Panc1 (cell line): ENCODE measurements at regions not wholly inside any gene's neighbourhood (a gene's known extent, or its start where the extent isn't known, plus 50 kb on each side); places are given as distances from the start of the nearest gene placed in this dataset.

Source experiments
- ATAC-seq: fragments of 200-7000 bp; cut with Tn5 transposase; 2 replicates; pipeline ENCODE4 v1.9.1; 2020; ENCODE audit warnings: mild to moderate bottlenecking, moderate library complexity
- BruUV-seq: library from RNA; stranded (reverse); fragments of 400-500 nt; replicated peaks from 2 replicates; lab custom pipeline; 2021; lab: Mats Ljungman, UMichigan
- CTCF ChIA-PET: fragments of 300-600 bp; sonication (Branson Sonifier 250); formaldehyde crosslinking; loops from one replicate; lab custom pipeline; 2022; ENCODE audit warnings: antibody characterized with exemption; lab: Charles Lee
- POLR2A ChIA-PET: fragments of 300-600 bp; sonication (Branson Sonifier 250); formaldehyde crosslinking; loops from one replicate; lab custom pipeline; 2022; ENCODE audit warnings: antibody characterized with exemption; lab: Charles Lee
- DNase-seq: peaks from one replicate; pipeline ENCODE4 v3.0.0-alpha.2; 2010; ENCODE audit warnings: low read depth, low spot score
- H3K27ac ChIP-seq: 2 replicates; pipeline ENCODE4 v1.5.1; 2011; ENCODE audit warnings: mild to moderate bottlenecking, low read length, inconsistent platforms
- H3K27me3 ChIP-seq: fragments of 200-500 bp; sonication (Bioruptor generic); 2 replicates; pipeline ENCODE4 v1.6.0; 2014; ENCODE audit warnings: low read length, inconsistent platforms; ENCODE audit not compliant: control insufficient read depth, insufficient read depth
- H3K36me3 ChIP-seq: fragments of 200-500 bp; sonication (Bioruptor generic); 2 replicates; pipeline ENCODE4 v1.5.1; 2014; ENCODE audit warnings: inconsistent platforms, mild to moderate bottlenecking, low read length, moderate library complexity; ENCODE audit not compliant: control insufficient read depth, insufficient read depth
- H3K4me1 ChIP-seq: 2 replicates; pipeline ENCODE4 v1.5.1; 2011; ENCODE audit warnings: inconsistent platforms, mild to moderate bottlenecking, low read length, moderate library complexity; ENCODE audit not compliant: control insufficient read depth, insufficient read depth
- H3K4me3 ChIP-seq, 2 experiments: 2 replicates each; pipeline ENCODE4 v1.5.1; 2011 to 2012; ENCODE audit warnings: low read depth in 2 of 2, low read length in 2 of 2, mild to moderate bottlenecking in 2 of 2, inconsistent platforms in 1 of 2, moderate library complexity in 1 of 2
- H3K9me3 ChIP-seq: fragments of 200-500 bp; sonication (Bioruptor generic); 2 replicates; pipeline ENCODE4 v1.5.1; 2014; ENCODE audit warnings: low read depth, mild to moderate bottlenecking, inconsistent platforms, low read length, moderate library complexity; ENCODE audit not compliant: control insufficient read depth, insufficient read depth
- POLR2AphosphoS5 ChIP-seq: IDR thresholded peaks from 2 replicates; pipeline ENCODE4 v1.6.1; 2012; ENCODE audit warnings: mild to moderate bottlenecking, low read depth, low read length, moderate library complexity
- REST ChIP-seq, 2 experiments: IDR thresholded peaks; 2 replicates each; pipeline ENCODE4 v1.6.1; 2011 to 2012; ENCODE audit warnings: low read depth in 2 of 2, control low read depth in 1 of 2, low read length in 1 of 2, mild to moderate bottlenecking in 1 of 2, moderate library complexity in 1 of 2; ENCODE audit not compliant: insufficient read depth in 1 of 2
- SIN3A ChIP-seq: IDR thresholded peaks from 2 replicates; pipeline ENCODE4 v1.6.1; 2012; ENCODE audit warnings: low read depth, mild to moderate bottlenecking, low read length, moderate library complexity, borderline replicate concordance; ENCODE audit not compliant: insufficient read depth
- TCF7L2 ChIP-seq: IDR thresholded peaks from 2 replicates; pipeline ENCODE4 v1.6.1; 2011; ENCODE audit warnings: mild to moderate bottlenecking, low read depth, low read length, inconsistent platforms
- in situ Hi-C: cut with HindIII; loops from 2 replicates; pipeline ENCODE4 v1.10.0; 2016; ENCODE audit warnings: low sequenced_read_pairs, low pct_unique_long_range_greater_than_20kb
- intact Hi-C: fragments of 100-400 bp; cut with micrococcal nuclease; formaldehyde crosslinking; loops from one replicate; pipeline ENCODE4 v1.10.0; 2022; ENCODE audit not compliant: unreplicated experiment
- TF ChIP-seq, protein P1 (sequence below): fragments of 450-650 bp; IDR thresholded peaks from 2 replicates; pipeline ENCODE4 v1.5.1; 2017; ENCODE audit warnings: mild to moderate bottlenecking

GRCh38 chr1:222424826-222425225, 123.1 kb downstream of the HHIPL2 start:
- intact Hi-C loops: no loop called here
- ATAC-seq: no peak
- Histone ChIP-seq H3K9me3 (no peaks in the 10 kb centered on the region), H3K4me3 (no peak overlapping the region), H3K27ac (no peak overlapping the region), H3K36me3 (no peaks in the 10 kb centered on the region), H3K27me3 (no peaks in the 10 kb centered on the region), H3K4me1 (no peaks in the 10 kb centered on the region)
- in situ Hi-C loops: no loop called here
- DNase-seq: no peak
- no TSS peak for BruUV-seq
- ChIA-PET CTCF (no interaction called here), POLR2A (no interaction called here)
- TF ChIP-seq, protein P1, sequence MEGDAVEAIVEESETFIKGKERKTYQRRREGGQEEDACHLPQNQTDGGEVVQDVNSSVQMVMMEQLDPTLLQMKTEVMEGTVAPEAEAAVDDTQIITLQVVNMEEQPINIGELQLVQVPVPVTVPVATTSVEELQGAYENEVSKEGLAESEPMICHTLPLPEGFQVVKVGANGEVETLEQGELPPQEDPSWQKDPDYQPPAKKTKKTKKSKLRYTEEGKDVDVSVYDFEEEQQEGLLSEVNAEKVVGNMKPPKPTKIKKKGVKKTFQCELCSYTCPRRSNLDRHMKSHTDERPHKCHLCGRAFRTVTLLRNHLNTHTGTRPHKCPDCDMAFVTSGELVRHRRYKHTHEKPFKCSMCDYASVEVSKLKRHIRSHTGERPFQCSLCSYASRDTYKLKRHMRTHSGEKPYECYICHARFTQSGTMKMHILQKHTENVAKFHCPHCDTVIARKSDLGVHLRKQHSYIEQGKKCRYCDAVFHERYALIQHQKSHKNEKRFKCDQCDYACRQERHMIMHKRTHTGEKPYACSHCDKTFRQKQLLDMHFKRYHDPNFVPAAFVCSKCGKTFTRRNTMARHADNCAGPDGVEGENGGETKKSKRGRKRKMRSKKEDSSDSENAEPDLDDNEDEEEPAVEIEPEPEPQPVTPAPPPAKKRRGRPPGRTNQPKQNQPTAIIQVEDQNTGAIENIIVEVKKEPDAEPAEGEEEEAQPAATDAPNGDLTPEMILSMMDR: no peak
- TF ChIP-seq REST (IDR thresholded peaks at IDR 0.05; ENCODE audit: insufficient read depth in 1 of 2, low read depth in 2 of 2, low read length in 1 of 2) (no peak), SIN3A (no peak), TCF7L2 (no peak), POLR2AphosphoS5 (no peak)

DNA sequence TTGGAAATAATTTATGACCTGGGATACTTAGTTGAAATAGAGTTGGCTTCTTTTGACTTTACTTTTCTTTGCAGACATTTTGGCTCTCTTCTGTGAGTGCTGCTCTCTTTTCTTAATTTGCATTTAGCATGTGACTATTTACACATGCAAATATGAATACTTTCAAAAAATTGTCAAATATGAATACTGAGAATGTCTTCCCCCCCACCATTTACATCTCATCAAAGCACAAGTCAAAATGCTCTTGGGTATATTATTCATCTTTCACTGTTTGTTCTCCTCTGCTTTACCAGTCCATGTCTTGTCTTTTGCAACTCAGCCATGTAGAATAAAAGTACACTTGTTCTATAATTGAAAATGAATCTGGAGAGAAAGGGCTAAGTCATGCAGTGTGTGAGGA, 126.5 kb downstream of the HHIPL2 start:
- intact Hi-C loops: no loop called here
- H3K9me3 ChIP-seq: no peaks in the 10 kb centered on the region
- H3K4me1 ChIP-seq: no peaks in the 10 kb centered on the region
- no peaks in the 10 kb centered on the region for H3K36me3 ChIP-seq
- H3K4me3 ChIP-seq: no peak overlapping the region
- no peak for ATAC-seq
- H3K27me3 ChIP-seq: no peaks in the 10 kb centered on the region
- ChIA-PET POLR2A (no interaction called here), CTCF (no interaction called here)
- BruUV-seq: no TSS peak
- TF ChIP-seq, protein P1: no peak
- TF ChIP-seq REST (IDR thresholded peaks at IDR 0.05; ENCODE audit: insufficient read depth in 1 of 2, low read depth in 2 of 2, low read length in 1 of 2): no peak
- in situ Hi-C loops: no loop called here
- no peak overlapping the region for H3K27ac ChIP-seq
- no peak for DNase-seq
